ENCODE measurements at regions not wholly inside any gene's neighbourhood (a gene's known extent, or its start where the extent isn't known, plus 50 kb on each side); places are given as distances from the start of the nearest gene placed in this dataset.

GRCh38 chr7:98683514-98683913 lies 66.4 kb downstream of the NPTX2 start:
- CTCF ChIA-PET, result no interaction called here
- intact Hi-C loops (cut with micrococcal nuclease; ENCODE audit: unreplicated experiment), result no loop called here

DNA sequence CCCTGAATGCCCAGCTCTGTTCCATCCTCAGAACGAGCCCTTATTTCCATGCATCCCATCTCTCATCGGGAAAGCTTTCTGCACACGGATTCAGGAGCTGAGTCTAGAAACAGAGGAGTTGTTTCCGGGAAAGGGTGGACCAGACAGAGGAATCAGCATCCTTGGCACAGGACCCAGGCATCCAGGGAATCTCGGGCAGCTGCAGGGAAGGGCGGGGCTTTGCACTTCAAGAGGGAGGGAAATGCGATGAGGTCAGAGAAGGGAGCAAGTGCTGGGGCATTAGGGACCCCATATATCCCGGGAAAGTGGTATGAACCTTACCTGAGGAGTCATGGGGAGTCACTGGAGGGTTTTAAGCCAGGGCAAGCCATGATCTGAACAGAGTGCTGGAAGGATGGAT lies 68.5 kb downstream of the NPTX2 start:
- no peak for DNase-seq (ENCODE audit: low spot score)
- TF ChIP-seq EZH2 (IDR thresholded peaks at IDR 0.05; ENCODE audit: borderline replicate concordance, low read depth, low read length, poor library complexity, severe bottlenecking), result no peak
- TF ChIP-seq, protein P1, sequence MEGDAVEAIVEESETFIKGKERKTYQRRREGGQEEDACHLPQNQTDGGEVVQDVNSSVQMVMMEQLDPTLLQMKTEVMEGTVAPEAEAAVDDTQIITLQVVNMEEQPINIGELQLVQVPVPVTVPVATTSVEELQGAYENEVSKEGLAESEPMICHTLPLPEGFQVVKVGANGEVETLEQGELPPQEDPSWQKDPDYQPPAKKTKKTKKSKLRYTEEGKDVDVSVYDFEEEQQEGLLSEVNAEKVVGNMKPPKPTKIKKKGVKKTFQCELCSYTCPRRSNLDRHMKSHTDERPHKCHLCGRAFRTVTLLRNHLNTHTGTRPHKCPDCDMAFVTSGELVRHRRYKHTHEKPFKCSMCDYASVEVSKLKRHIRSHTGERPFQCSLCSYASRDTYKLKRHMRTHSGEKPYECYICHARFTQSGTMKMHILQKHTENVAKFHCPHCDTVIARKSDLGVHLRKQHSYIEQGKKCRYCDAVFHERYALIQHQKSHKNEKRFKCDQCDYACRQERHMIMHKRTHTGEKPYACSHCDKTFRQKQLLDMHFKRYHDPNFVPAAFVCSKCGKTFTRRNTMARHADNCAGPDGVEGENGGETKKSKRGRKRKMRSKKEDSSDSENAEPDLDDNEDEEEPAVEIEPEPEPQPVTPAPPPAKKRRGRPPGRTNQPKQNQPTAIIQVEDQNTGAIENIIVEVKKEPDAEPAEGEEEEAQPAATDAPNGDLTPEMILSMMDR (conservative IDR thresholded peaks at IDR 0.05; ENCODE audit: low read depth, low read length), result no peak
- Histone ChIP-seq H3K4me1 (ENCODE audit: insufficient read depth, low read length, poor library complexity, severe bottlenecking) (no peaks in the 10 kb centered on the region), H3K27me3 (replicated peaks; ENCODE audit: insufficient read depth, low read depth, low read length, poor library complexity) (peaks cover 10% of the 10 kb centered on the region), H3K4me3 (ENCODE audit: low read depth, low read length, poor library complexity, severe bottlenecking) (no peak overlapping the region), H3K27ac (ENCODE audit: low read depth, low read length, poor library complexity, severe bottlenecking) (no peak overlapping the region), H3K9me3 (ENCODE audit: low read depth, low read length, poor library complexity, severe bottlenecking) (no peaks in the 10 kb centered on the region), H3K36me3 (ENCODE audit: insufficient read depth, low read length, poor library complexity, severe bottlenecking) (no peaks in the 10 kb centered on the region)
- intact Hi-C loops (cut with micrococcal nuclease; ENCODE audit: unreplicated experiment), result no loop called here
- BruUV-seq (replicated peaks), result no TSS peak
- ChIA-PET POLR2A (ENCODE audit: low non-redundant PET) (no interaction called here), CTCF (no interaction called here)

More at GRCh38 chr7:98683514-98683913, 66.4 kb downstream of the NPTX2 start:
- Histone ChIP-seq H3K27me3 (replicated peaks; ENCODE audit: insufficient read depth, low read depth, low read length, poor library complexity) (peaks cover 10% of the 10 kb centered on the region), H3K36me3 (ENCODE audit: insufficient read depth, low read length, poor library complexity, severe bottlenecking) (no peaks in the 10 kb centered on the region), H3K9me3 (ENCODE audit: low read depth, low read length, poor library complexity, severe bottlenecking) (no peaks in the 10 kb centered on the region), H3K4me1 (ENCODE audit: insufficient read depth, low read length, poor library complexity, severe bottlenecking) (no peaks in the 10 kb centered on the region), H3K4me3 (ENCODE audit: low read depth, low read length, poor library complexity, severe bottlenecking) (no peak overlapping the region), H3K27ac (ENCODE audit: low read depth, low read length, poor library complexity, severe bottlenecking) (no peak overlapping the region)
- no peak for DNase-seq (ENCODE audit: low spot score)
- TF ChIP-seq, protein P1 (conservative IDR thresholded peaks at IDR 0.05; ENCODE audit: low read depth, low read length), result no peak
- TF ChIP-seq EZH2 (IDR thresholded peaks at IDR 0.05; ENCODE audit: borderline replicate concordance, low read depth, low read length, poor library complexity, severe bottlenecking), result no peak
- POLR2A ChIA-PET (ENCODE audit: low non-redundant PET), result no interaction called here
- no TSS peak for BruUV-seq (replicated peaks)

GRCh38 chr7:98686466-98687080 lies 69.5 kb downstream of the NPTX2 start:
- no TSS peak for BruUV-seq (replicated peaks)
- CTCF ChIA-PET, result no interaction called here
- POLR2A ChIA-PET (ENCODE audit: low non-redundant PET), result no interaction called here

More at GRCh38 chr7:98686466-98687080, 69.5 kb downstream of the NPTX2 start:
- H3K4me3 ChIP-seq (ENCODE audit: low read depth, low read length, poor library complexity, severe bottlenecking), result no peak overlapping the region
- no peak overlapping the region for H3K27ac ChIP-seq (ENCODE audit: low read depth, low read length, poor library complexity, severe bottlenecking)
- DNase-seq (ENCODE audit: low spot score), result no peak
- H3K4me1 ChIP-seq (ENCODE audit: insufficient read depth, low read length, poor library complexity, severe bottlenecking), result no peaks in the 10 kb centered on the region
- TF ChIP-seq, protein P1 (conservative IDR thresholded peaks at IDR 0.05; ENCODE audit: low read depth, low read length), result no peak
- no peak for TF ChIP-seq EZH2 (IDR thresholded peaks at IDR 0.05; ENCODE audit: borderline replicate concordance, low read depth, low read length, poor library complexity, severe bottlenecking)
- no peaks in the 10 kb centered on the region for H3K9me3 ChIP-seq (ENCODE audit: low read depth, low read length, poor library complexity, severe bottlenecking)
- no peaks in the 10 kb centered on the region for H3K36me3 ChIP-seq (ENCODE audit: insufficient read depth, low read length, poor library complexity, severe bottlenecking)
- intact Hi-C loops (cut with micrococcal nuclease; ENCODE audit: unreplicated experiment), result no loop called here
- H3K27me3 ChIP-seq (replicated peaks; ENCODE audit: insufficient read depth, low read depth, low read length, poor library complexity), result peaks cover 6% of the 10 kb centered on the region

Measured in A673 (cell line).